ENCODE measurements at regions not wholly inside any gene's neighbourhood (a gene's known extent, or its start where the extent isn't known, plus 50 kb on each side); places are given as distances from the start of the nearest gene placed in this dataset.

DNA sequence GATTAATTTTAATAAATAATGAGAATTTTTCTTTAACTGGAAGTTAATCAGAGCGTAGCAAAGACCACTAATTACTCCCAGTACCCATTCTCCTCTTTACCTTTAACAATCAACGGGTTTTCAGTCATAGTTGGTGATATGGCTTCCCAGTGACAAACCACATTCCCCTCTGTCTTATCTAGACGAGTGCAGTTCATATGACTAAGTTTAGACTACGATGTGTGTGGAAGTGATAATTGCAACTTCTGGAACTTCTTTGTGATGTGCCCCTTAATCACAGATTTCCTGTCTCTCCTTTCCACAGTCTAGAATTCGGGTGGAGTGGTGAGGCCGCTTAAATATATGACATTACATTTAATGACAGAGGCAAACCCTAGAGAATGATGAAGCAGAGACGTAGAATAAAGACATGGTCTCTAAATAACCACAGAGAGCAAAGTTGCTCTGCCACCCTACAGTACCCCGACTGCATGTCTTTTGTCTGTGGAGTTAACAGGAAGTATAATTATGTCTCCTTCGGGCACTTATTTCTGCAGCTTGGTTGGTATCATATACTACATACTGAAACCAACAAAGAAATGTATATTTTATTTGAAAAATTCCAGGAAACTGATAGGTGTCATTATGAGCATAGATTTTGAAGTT, 693.3 kb upstream of the CDH7 start:
- Histone ChIP-seq H3K27ac (ENCODE audit: low read length) (no peak overlapping the region), H4K20me1 (ENCODE audit: insufficient read depth) (no peaks in the 10 kb centered on the region), H3K9me2 (ENCODE audit: insufficient read depth, low read length) (no peaks in the 10 kb centered on the region), H3K4me2 (ENCODE audit: low read length) (no peak overlapping the region), H3K9ac (ENCODE audit: low read length) (no peak overlapping the region), H3K9me3 (ENCODE audit: low read length) (no peaks in the 10 kb centered on the region), H3K79me2 (replicated peaks; ENCODE audit: insufficient read depth, low read length) (no peaks in the 10 kb centered on the region), H3K36me3 (ENCODE audit: insufficient read depth, low read length) (no peaks in the 10 kb centered on the region), H3F3A (ENCODE audit: insufficient read depth, low read length, poor library complexity, severe bottlenecking) (no peaks in the 10 kb centered on the region), H3K4me3 (ENCODE audit: low read length) (no peak overlapping the region), H3K27me3 (ENCODE audit: insufficient read depth, low read depth, low read length) (no peaks in the 10 kb centered on the region), H2AFZ (ENCODE audit: low read depth, low read length) (no peak overlapping the region)
- TF ChIP-seq RAD21 (conservative IDR thresholded peaks at IDR 0.05) (no peak), EP300 (conservative IDR thresholded peaks at IDR 0.05; ENCODE audit: poor library complexity, severe bottlenecking) (no peak), MXI1 (conservative IDR thresholded peaks at IDR 0.05; ENCODE audit: poor library complexity, severe bottlenecking) (no peak), EZH2 (IDR thresholded peaks at IDR 0.05; ENCODE audit: borderline replicate concordance, insufficient read depth, low read length, poor library complexity, severe bottlenecking) (no peak), POLR2AphosphoS5 (IDR thresholded peaks at IDR 0.05) (no peak), SMC3 (conservative IDR thresholded peaks at IDR 0.05; ENCODE audit: poor library complexity) (no peak), TAF1 (IDR thresholded peaks at IDR 0.05; ENCODE audit: low read depth) (no peak)
- TF ChIP-seq, protein P1, sequence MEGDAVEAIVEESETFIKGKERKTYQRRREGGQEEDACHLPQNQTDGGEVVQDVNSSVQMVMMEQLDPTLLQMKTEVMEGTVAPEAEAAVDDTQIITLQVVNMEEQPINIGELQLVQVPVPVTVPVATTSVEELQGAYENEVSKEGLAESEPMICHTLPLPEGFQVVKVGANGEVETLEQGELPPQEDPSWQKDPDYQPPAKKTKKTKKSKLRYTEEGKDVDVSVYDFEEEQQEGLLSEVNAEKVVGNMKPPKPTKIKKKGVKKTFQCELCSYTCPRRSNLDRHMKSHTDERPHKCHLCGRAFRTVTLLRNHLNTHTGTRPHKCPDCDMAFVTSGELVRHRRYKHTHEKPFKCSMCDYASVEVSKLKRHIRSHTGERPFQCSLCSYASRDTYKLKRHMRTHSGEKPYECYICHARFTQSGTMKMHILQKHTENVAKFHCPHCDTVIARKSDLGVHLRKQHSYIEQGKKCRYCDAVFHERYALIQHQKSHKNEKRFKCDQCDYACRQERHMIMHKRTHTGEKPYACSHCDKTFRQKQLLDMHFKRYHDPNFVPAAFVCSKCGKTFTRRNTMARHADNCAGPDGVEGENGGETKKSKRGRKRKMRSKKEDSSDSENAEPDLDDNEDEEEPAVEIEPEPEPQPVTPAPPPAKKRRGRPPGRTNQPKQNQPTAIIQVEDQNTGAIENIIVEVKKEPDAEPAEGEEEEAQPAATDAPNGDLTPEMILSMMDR (IDR thresholded peaks at IDR 0.05; ENCODE audit: poor library complexity, severe bottlenecking): no peak
- TF ChIP-seq, protein P2, sequence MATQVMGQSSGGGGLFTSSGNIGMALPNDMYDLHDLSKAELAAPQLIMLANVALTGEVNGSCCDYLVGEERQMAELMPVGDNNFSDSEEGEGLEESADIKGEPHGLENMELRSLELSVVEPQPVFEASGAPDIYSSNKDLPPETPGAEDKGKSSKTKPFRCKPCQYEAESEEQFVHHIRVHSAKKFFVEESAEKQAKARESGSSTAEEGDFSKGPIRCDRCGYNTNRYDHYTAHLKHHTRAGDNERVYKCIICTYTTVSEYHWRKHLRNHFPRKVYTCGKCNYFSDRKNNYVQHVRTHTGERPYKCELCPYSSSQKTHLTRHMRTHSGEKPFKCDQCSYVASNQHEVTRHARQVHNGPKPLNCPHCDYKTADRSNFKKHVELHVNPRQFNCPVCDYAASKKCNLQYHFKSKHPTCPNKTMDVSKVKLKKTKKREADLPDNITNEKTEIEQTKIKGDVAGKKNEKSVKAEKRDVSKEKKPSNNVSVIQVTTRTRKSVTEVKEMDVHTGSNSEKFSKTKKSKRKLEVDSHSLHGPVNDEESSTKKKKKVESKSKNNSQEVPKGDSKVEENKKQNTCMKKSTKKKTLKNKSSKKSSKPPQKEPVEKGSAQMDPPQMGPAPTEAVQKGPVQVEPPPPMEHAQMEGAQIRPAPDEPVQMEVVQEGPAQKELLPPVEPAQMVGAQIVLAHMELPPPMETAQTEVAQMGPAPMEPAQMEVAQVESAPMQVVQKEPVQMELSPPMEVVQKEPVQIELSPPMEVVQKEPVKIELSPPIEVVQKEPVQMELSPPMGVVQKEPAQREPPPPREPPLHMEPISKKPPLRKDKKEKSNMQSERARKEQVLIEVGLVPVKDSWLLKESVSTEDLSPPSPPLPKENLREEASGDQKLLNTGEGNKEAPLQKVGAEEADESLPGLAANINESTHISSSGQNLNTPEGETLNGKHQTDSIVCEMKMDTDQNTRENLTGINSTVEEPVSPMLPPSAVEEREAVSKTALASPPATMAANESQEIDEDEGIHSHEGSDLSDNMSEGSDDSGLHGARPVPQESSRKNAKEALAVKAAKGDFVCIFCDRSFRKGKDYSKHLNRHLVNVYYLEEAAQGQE (IDR thresholded peaks at IDR 0.05; ENCODE audit: borderline replicate concordance): no peak

DNA sequence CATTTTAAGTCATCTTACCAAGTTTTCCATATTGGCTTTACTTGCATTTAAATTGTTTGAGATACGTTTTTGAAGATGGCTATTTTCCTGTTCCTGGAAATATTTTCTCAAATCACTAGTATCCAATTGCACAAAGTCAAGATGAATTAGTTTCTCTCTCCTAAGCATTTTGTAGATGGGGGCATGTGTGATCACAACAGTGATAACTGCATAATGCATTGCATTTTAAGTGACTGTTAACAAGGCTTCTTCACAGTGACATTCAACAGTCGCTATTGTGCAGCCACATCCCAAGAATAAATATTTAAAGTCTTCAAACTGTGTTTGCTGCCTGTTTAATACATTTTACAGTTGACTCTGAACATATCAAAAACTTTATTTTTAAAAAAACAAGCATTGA, 694.2 kb upstream of the CDH7 start:
- Histone ChIP-seq H3K27me3 (ENCODE audit: insufficient read depth, low read depth, low read length) (no peaks in the 10 kb centered on the region), H3K4me3 (ENCODE audit: low read length) (no peak overlapping the region), H3K4me2 (ENCODE audit: low read length) (no peak overlapping the region), H3K27ac (ENCODE audit: low read length) (no peak overlapping the region), H3K9ac (ENCODE audit: low read length) (no peak overlapping the region), H3K36me3 (ENCODE audit: insufficient read depth, low read length) (no peaks in the 10 kb centered on the region), H2AFZ (ENCODE audit: low read depth, low read length) (no peak overlapping the region), H3K9me3 (ENCODE audit: low read length) (no peaks in the 10 kb centered on the region), H4K20me1 (ENCODE audit: insufficient read depth) (no peaks in the 10 kb centered on the region), H3K9me2 (ENCODE audit: insufficient read depth, low read length) (no peaks in the 10 kb centered on the region), H3F3A (ENCODE audit: insufficient read depth, low read length, poor library complexity, severe bottlenecking) (no peaks in the 10 kb centered on the region), H3K79me2 (replicated peaks; ENCODE audit: insufficient read depth, low read length) (no peaks in the 10 kb centered on the region)
- TF ChIP-seq SMC3 (conservative IDR thresholded peaks at IDR 0.05; ENCODE audit: poor library complexity) (no peak), RAD21 (conservative IDR thresholded peaks at IDR 0.05) (no peak), TAF1 (IDR thresholded peaks at IDR 0.05; ENCODE audit: low read depth) (no peak), POLR2AphosphoS5 (IDR thresholded peaks at IDR 0.05) (no peak), EZH2 (IDR thresholded peaks at IDR 0.05; ENCODE audit: borderline replicate concordance, insufficient read depth, low read length, poor library complexity, severe bottlenecking) (no peak), EP300 (conservative IDR thresholded peaks at IDR 0.05; ENCODE audit: poor library complexity, severe bottlenecking) (no peak), MXI1 (conservative IDR thresholded peaks at IDR 0.05; ENCODE audit: poor library complexity, severe bottlenecking) (no peak)
- TF ChIP-seq, protein P1 (IDR thresholded peaks at IDR 0.05; ENCODE audit: poor library complexity, severe bottlenecking): no peak
- TF ChIP-seq, protein P2 (IDR thresholded peaks at IDR 0.05; ENCODE audit: borderline replicate concordance): no peak

All from neural cell (in vitro differentiated cells).